Liver (tissue), 8 donors: ENCODE measurements at regions not wholly inside any gene's neighbourhood (a gene's known extent, or its start where the extent isn't known, plus 50 kb on each side); places are given as distances from the start of the nearest gene placed in this dataset.

Experiments
- DNase-seq: peaks from one replicate; pipeline ENCODE4 v3.0.0-alpha.2; 2017; ENCODE audit warnings: low spot score
- H3K27ac ChIP-seq, 2 donors: one replicate each; pipeline ENCODE4 v1.7.0; 2013; ENCODE audit warnings: inconsistent platforms in 2 of 2, low read length in 2 of 2, control low read depth in 1 of 2, low read depth in 1 of 2, mild to moderate bottlenecking in 1 of 2
- H3K27me3 ChIP-seq, 4 donors: one replicate each; pipeline versions ENCODE4 v1.6.1 to v1.7.0; 2013; ENCODE audit warnings: low read length in 3 of 4, inconsistent platforms in 1 of 4, mild to moderate bottlenecking in 1 of 4, moderate library complexity in 1 of 4; ENCODE audit not compliant: control insufficient read depth in 4 of 4, insufficient read depth in 4 of 4
- H3K36me3 ChIP-seq, 4 donors: one replicate each; pipeline versions ENCODE4 v1.6.1 to v1.7.0; 2013; ENCODE audit warnings: low read length in 3 of 4, mild to moderate bottlenecking in 3 of 4, low read depth in 1 of 4, moderate library complexity in 1 of 4; ENCODE audit not compliant: control insufficient read depth in 4 of 4, insufficient read depth in 3 of 4
- H3K4me1 ChIP-seq, 4 donors: one replicate each; pipeline versions ENCODE4 v1.6.1 to v1.7.0; 2013; ENCODE audit warnings: low read length in 3 of 4, mild to moderate bottlenecking in 3 of 4, moderate library complexity in 1 of 4; ENCODE audit not compliant: control insufficient read depth in 4 of 4, insufficient read depth in 4 of 4
- H3K4me3 ChIP-seq, 3 donors: one replicate each; pipeline versions ENCODE4 v1.6.1 to v1.7.0; 2013; ENCODE audit warnings: low read length in 3 of 3, control low read depth in 1 of 3, low read depth in 1 of 3, mild to moderate bottlenecking in 1 of 3
- H3K9ac ChIP-seq, 2 donors: one replicate each; pipeline ENCODE4 v1.7.0; 2013; ENCODE audit warnings: low read length in 2 of 2, mild to moderate bottlenecking in 2 of 2, moderate library complexity in 2 of 2, control low read depth in 1 of 2, low read depth in 1 of 2
- H3K9me3 ChIP-seq, 4 donors: one replicate each; pipeline versions ENCODE4 v1.6.1 to v1.7.0; 2013; ENCODE audit warnings: low read length in 3 of 4; ENCODE audit not compliant: control insufficient read depth in 4 of 4
- ATF3 ChIP-seq: IDR thresholded peaks from 2 replicates; pipeline ENCODE4 v1.6.1; 2016; ENCODE audit warnings: antibody characterized with exemption
- CTCF ChIP-seq: fragments of 150-350 bp; IDR thresholded peaks from 2 replicates; pipeline ENCODE4 v1.5.1; 2017; ENCODE audit warnings: improper control_type of control experiment, low read depth, low read length; ENCODE audit not compliant: missing input control
- EGR1 ChIP-seq, 2 donors: IDR thresholded peaks; 2 replicates each; pipeline ENCODE4 v1.6.1; 2016 to 2018; ENCODE audit warnings: antibody characterized with exemption in 2 of 2, low read depth in 2 of 2
- FOXA1 ChIP-seq: IDR thresholded peaks from 2 replicates; pipeline ENCODE4 v1.6.1; 2016; ENCODE audit warnings: antibody characterized with exemption
- FOXA2 ChIP-seq: IDR thresholded peaks from 2 replicates; pipeline ENCODE4 v1.6.1; 2016; ENCODE audit warnings: antibody characterized with exemption
- GABPA ChIP-seq, 2 donors: IDR thresholded peaks in 1 of 2; conservative IDR thresholded peaks in 1 of 2; 2 replicates each; pipeline ENCODE4 v1.6.1; 2016; ENCODE audit warnings: antibody characterized with exemption in 2 of 2, mild to moderate bottlenecking in 1 of 2, moderate library complexity in 1 of 2
- HNF4A ChIP-seq, 2 donors: conservative IDR thresholded peaks; 2 replicates each; pipeline ENCODE4 v1.6.1; 2016; ENCODE audit warnings: antibody characterized with exemption in 2 of 2, mild to moderate bottlenecking in 2 of 2
- HNF4G ChIP-seq: IDR thresholded peaks from 2 replicates; pipeline ENCODE4 v1.6.1; 2016; ENCODE audit warnings: antibody characterized with exemption
- JUND ChIP-seq, 2 donors: IDR thresholded peaks; 2 replicates each; pipeline ENCODE4 v1.6.1; 2016; ENCODE audit warnings: antibody characterized with exemption in 2 of 2
- MAX ChIP-seq: IDR thresholded peaks from 2 replicates; pipeline ENCODE4 v1.6.1; 2016; ENCODE audit warnings: antibody characterized with exemption
- NR2F2 ChIP-seq: IDR thresholded peaks from 2 replicates; pipeline ENCODE4 v1.6.1; 2016; ENCODE audit warnings: antibody characterized with exemption
- RAD21 ChIP-seq, 2 donors: IDR thresholded peaks; 2 replicates each; pipeline ENCODE4 v1.6.1; 2016; ENCODE audit warnings: antibody characterized with exemption in 2 of 2, mild to moderate bottlenecking in 2 of 2
- REST ChIP-seq: IDR thresholded peaks from 2 replicates; pipeline ENCODE4 v1.6.1; 2016; ENCODE audit warnings: antibody characterized with exemption, mild to moderate bottlenecking
- RXRA ChIP-seq, 2 donors: IDR thresholded peaks; 2 replicates each; pipeline ENCODE4 v1.6.1; 2017 to 2018; ENCODE audit warnings: antibody characterized with exemption in 2 of 2, mild to moderate bottlenecking in 1 of 2
- SP1 ChIP-seq: IDR thresholded peaks from 2 replicates; pipeline ENCODE4 v1.6.1; 2018; ENCODE audit warnings: antibody characterized with exemption, mild to moderate bottlenecking
- TAF1 ChIP-seq: conservative IDR thresholded peaks from 2 replicates; pipeline ENCODE4 v1.6.1; 2016; ENCODE audit warnings: antibody characterized with exemption, mild to moderate bottlenecking
- YY1 ChIP-seq: IDR thresholded peaks from 2 replicates; pipeline ENCODE4 v1.6.1; 2016; ENCODE audit warnings: antibody characterized with exemption, mild to moderate bottlenecking
- ZBTB33 ChIP-seq: IDR thresholded peaks from 2 replicates; pipeline ENCODE4 v1.6.1; 2016; ENCODE audit warnings: antibody characterized with exemption
- WGBS: extraction: QIAGEN DNeasy Blood & Tissue Kit; methylation state at CpG from one replicate; pipeline ENCODE4 v1.1.7; 2013; 5-methylcytosine and 5-hydroxymethylcytosine counted together
- donor health status: healthy.
- donor health status: healthy.
- donor health status: healthy.
- donor health status: healthy.
- donor health status: healthy.

GRCh38 chr2:173772205-173772604 lies 193.0 kb downstream of the SP3 start:
- no peak for DNase-seq
- Histone ChIP-seq H3K4me3 (no peak overlapping the region), H3K36me3 (no peaks in the 10 kb centered on the region), H3K9me3 (no peaks in the 10 kb centered on the region), H3K9ac (no peak overlapping the region), H3K27ac (no peak overlapping the region), H3K4me1 (no peaks in the 10 kb centered on the region), H3K27me3 (peaks cover 0 to under 1% (median 0%) of the 10 kb centered on the region in 4 donors)
- WGBS: 78% methylated on average over 3 of the region's 3 CpGs
- TF ChIP-seq EGR1 (IDR thresholded peaks at IDR 0.05; ENCODE audit: low read depth in 2 of 2) (no peak), HNF4A (conservative IDR thresholded peaks at IDR 0.05) (no peak), CTCF (no peak), ZBTB33 (no peak), SP1 (no peak), YY1 (no peak), FOXA1 (no peak), TAF1 (no peak), JUND (IDR thresholded peaks at IDR 0.05) (no peak), HNF4G (no peak)

- H3K27ac ChIP-seq: no peak overlapping the region
- no peak for TF ChIP-seq TAF1
- TF ChIP-seq REST: no peak
- TF ChIP-seq CTCF: no peak
- no peak for TF ChIP-seq HNF4A (conservative IDR thresholded peaks at IDR 0.05)
- TF ChIP-seq ZBTB33: no peak
- no peak for TF ChIP-seq YY1
- TF ChIP-seq EGR1 (IDR thresholded peaks at IDR 0.05; ENCODE audit: low read depth in 2 of 2): no peak
- no peak for TF ChIP-seq FOXA1
- no peak for TF ChIP-seq RXRA (IDR thresholded peaks at IDR 0.05)
- no peak for TF ChIP-seq JUND (IDR thresholded peaks at IDR 0.05)
- TF ChIP-seq NR2F2: no peak
- TF ChIP-seq SP1: no peak
- no peak for TF ChIP-seq GABPA (IDR thresholded peaks at IDR 0.05 in 1 of 2, conservative IDR thresholded peaks at IDR 0.05 in 1 of 2)
- TF ChIP-seq RAD21 (IDR thresholded peaks at IDR 0.05): no peak
- no peak for TF ChIP-seq MAX
- no peak for TF ChIP-seq ATF3
- no peak for TF ChIP-seq FOXA2
- TF ChIP-seq HNF4G: no peak
- H3K4me3 ChIP-seq: no peak overlapping the region
- H3K36me3 ChIP-seq: no peaks in the 10 kb centered on the region
- H3K9me3 ChIP-seq: no peaks in the 10 kb centered on the region
- no peak overlapping the region for H3K9ac ChIP-seq
- H3K4me1 ChIP-seq: no peaks in the 10 kb centered on the region
- DNase-seq: no peak
- no peaks in the 10 kb centered on the region for H3K27me3 ChIP-seq
- 86% methylated on average over 4 of the region's 4 CpGs for WGBS
Measured at GRCh38 chr2:173773076-173773475, 192.1 kb downstream of the SP3 start.
